Gastroesophageal sphincter (tissue), 4 donors: ENCODE measurements at regions not wholly inside any gene's neighbourhood (a gene's known extent, or its start where the extent isn't known, plus 50 kb on each side); places are given as distances from the start of the nearest gene placed in this dataset.

ENCODE experiments used
- ATAC-seq: fragments of 150-250 bp; one replicate; pipeline ENCODE4 v1.9.1; 2016; ENCODE audit warnings: mild to moderate bottlenecking, moderate library complexity
- H3K27ac ChIP-seq, 4 donors: fragments of 200-600 bp; sonication (generic) in 3 of 4; 1 replicate in 3 of 4; 2 replicates in 1 of 4; pipeline ENCODE4 v1.5.1; 2016 to 2019
- H3K27me3 ChIP-seq: fragments of 200-600 bp; sonication (generic); one replicate; pipeline ENCODE4 v1.5.1; 2019
- H3K36me3 ChIP-seq, 2 donors: fragments of 200-600 bp; sonication (generic); one replicate each; pipeline ENCODE4 v1.5.1; 2019; ENCODE audit warnings: control low read depth in 1 of 2
- H3K4me1 ChIP-seq, 3 donors: fragments of 200-600 bp; sonication (generic); 1 replicate in 2 of 3; 2 replicates in 1 of 3; pipeline ENCODE4 v1.5.1; 2016 to 2019; ENCODE audit warnings: control low read depth in 2 of 3
- H3K4me3 ChIP-seq, 2 donors: fragments of 200-600 bp; sonication (generic); one replicate each; pipeline ENCODE4 v1.5.1; 2019; ENCODE audit warnings: mild to moderate bottlenecking in 1 of 2, moderate library complexity in 1 of 2
- H3K9me3 ChIP-seq, 3 donors: fragments of 200-600 bp; sonication (generic); one replicate each; pipeline ENCODE4 v1.5.1; 2017 to 2019; ENCODE audit warnings: control low read depth in 2 of 3
- CTCF ChIP-seq, 4 experiments: fragments of 200-600 bp in 2 of 4; fragments of 450-650 bp in 2 of 4; sonication (generic) in 1 of 4; IDR thresholded peaks; one replicate each; pipeline ENCODE4 v1.5.1; 2017 to 2019; ENCODE audit warnings: antibody characterized with exemption in 4 of 4, mild to moderate bottlenecking in 2 of 4, moderate library complexity in 2 of 4
- EP300 ChIP-seq: sonication (generic); formaldehyde crosslinking; IDR thresholded peaks from one replicate; pipeline ENCODE4 v1.6.1; 2017; ENCODE audit warnings: antibody characterized with exemption, mild to moderate bottlenecking
- POLR2A ChIP-seq, 2 donors: fragments of 450-650 bp; IDR thresholded peaks; one replicate each; pipeline ENCODE4 v1.6.1; 2017; ENCODE audit warnings: antibody characterized with exemption in 2 of 2, mild to moderate bottlenecking in 2 of 2, moderate library complexity in 1 of 2
- POLR2AphosphoS5 ChIP-seq: sonication (generic); formaldehyde crosslinking; IDR thresholded peaks from one replicate; pipeline ENCODE4 v1.6.1; 2017; ENCODE audit warnings: antibody characterized with exemption
- WGBS, 2 donors: methylation state at CpG; one replicate each; pipeline ENCODE4 v1.1.5; 2018; ENCODE audit warnings: low coverage in 1 of 2; 5-methylcytosine and 5-hydroxymethylcytosine counted together

GRCh38 chr20:59400708-59401107, 100.3 kb downstream of the EDN3 start:
- no peak overlapping the region for H3K4me3 ChIP-seq
- H3K27me3 ChIP-seq: peaks cover 88% of the 10 kb centered on the region

GRCh38 chr20:59402681-59403080, 102.3 kb downstream of the EDN3 start:
- Histone ChIP-seq H3K4me3 (no peak overlapping the region), H3K27me3 (peaks cover 94% of the 10 kb centered on the region), H3K27ac (no peak overlapping the region), H3K9me3 (no peaks in the 10 kb centered on the region), H3K4me1 (peaks cover 0 to 19% (median 9%) of the 10 kb centered on the region in 3 donors), H3K36me3 (no peaks in the 10 kb centered on the region)
- ATAC-seq: no peak
- TF ChIP-seq POLR2A (IDR thresholded peaks at IDR 0.05): no peak
- no peak for TF ChIP-seq EP300
- TF ChIP-seq CTCF (IDR thresholded peaks at IDR 0.05): no peak
- TF ChIP-seq POLR2AphosphoS5: no peak
- 2 to 10% methylated on average over 5 to 9 of the region's 9 CpGs for WGBS, 2 donors

More at GRCh38 chr20:59400708-59401107, 100.3 kb downstream of the EDN3 start:
- 52 to 81% methylated on average over 5 to 9 of the region's 9 CpGs for WGBS, 2 donors
- no peak for ATAC-seq
- TF ChIP-seq POLR2A (IDR thresholded peaks at IDR 0.05): no peak
- no peak for TF ChIP-seq POLR2AphosphoS5
- no peak for TF ChIP-seq EP300
- no peak for TF ChIP-seq CTCF (IDR thresholded peaks at IDR 0.05)
- no peaks in the 10 kb centered on the region for H3K9me3 ChIP-seq
- H3K36me3 ChIP-seq: no peaks in the 10 kb centered on the region
- peaks cover 0 to 19% (median 9%) of the 10 kb centered on the region in 3 donors for H3K4me1 ChIP-seq
- no peak overlapping the region for H3K27ac ChIP-seq

GRCh38 chr20:59403261-59403961, 103.0 kb downstream of the EDN3 start:
- peak; percentile 65 for ATAC-seq
- H3K27me3 ChIP-seq: peaks cover 94% of the 10 kb centered on the region

GRCh38 chr20:59403962-59404314, 103.5 kb downstream of the EDN3 start:
- WGBS, 2 donors: 33% methylated on average over 1 to 4 of the region's 9 CpGs
- H3K27ac ChIP-seq: no peak overlapping the region
- H3K9me3 ChIP-seq: no peaks in the 10 kb centered on the region
- peak overlapping the region in 1 of 2 donors; percentile 19 for H3K4me3 ChIP-seq
- H3K4me1 ChIP-seq: peaks cover 0 to 19% (median 9%) of the 10 kb centered on the region in 3 donors
- peaks cover 94% of the 10 kb centered on the region for H3K27me3 ChIP-seq
- H3K36me3 ChIP-seq: no peaks in the 10 kb centered on the region
- ATAC-seq: no peak
- TF ChIP-seq EP300 (no peak), POLR2A (IDR thresholded peaks at IDR 0.05) (no peak), CTCF (IDR thresholded peaks at IDR 0.05) (peak in 1 of 4 experiments; percentile 0)

More at GRCh38 chr20:59403261-59403961, 103.0 kb downstream of the EDN3 start:
- Histone ChIP-seq H3K4me3 (peak overlapping the region in 1 of 2 donors; percentile 19), H3K9me3 (no peaks in the 10 kb centered on the region), H3K27ac (no peak overlapping the region), H3K36me3 (no peaks in the 10 kb centered on the region), H3K4me1 (peaks cover 0 to 19% (median 9%) of the 10 kb centered on the region in 3 donors)
- WGBS, 2 donors: 15% methylated on average over 9 of the region's 46 CpGs; no CpG with 5 or more reads in 1 of the 2 donors
- no peak for TF ChIP-seq POLR2AphosphoS5
- TF ChIP-seq CTCF (IDR thresholded peaks at IDR 0.05): peak; percentile 62 to 93 (median 78)

- H3K27me3 ChIP-seq: peaks cover 92% of the 10 kb centered on the region
- H3K36me3 ChIP-seq: no peaks in the 10 kb centered on the region
- no peak overlapping the region for H3K4me3 ChIP-seq
- peaks cover 0 to 19% (median 9%) of the 10 kb centered on the region in 3 donors for H3K4me1 ChIP-seq
- WGBS, 2 donors: 56 to 80% methylated on average over 2 to 4 of the region's 12 CpGs
- TF ChIP-seq EP300: no peak
- no peak for TF ChIP-seq POLR2A (IDR thresholded peaks at IDR 0.05)
- no peak for TF ChIP-seq POLR2AphosphoS5
- no peak for TF ChIP-seq CTCF (IDR thresholded peaks at IDR 0.05)
- ATAC-seq: no peak
- no peak overlapping the region for H3K27ac ChIP-seq
- H3K9me3 ChIP-seq: no peaks in the 10 kb centered on the region
Measured at GRCh38 chr20:59404749-59405148, 104.3 kb downstream of the EDN3 start.
